Pancreas (tissue), 10 donors: ENCODE measurements at regions not wholly inside any gene's neighbourhood (a gene's known extent, or its start where the extent isn't known, plus 50 kb on each side); places are given as distances from the start of the nearest gene placed in this dataset.

ENCODE experiments used
- ATAC-seq, 4 donors: fragments of 200-7000 bp; cut with Tn5 transposase; one replicate each; pipeline versions ENCODE4 v1.8.0 to v1.9.1; 2020; ENCODE audit warnings: mild to moderate bottlenecking in 4 of 4, moderate library complexity in 4 of 4
- DNase-seq, 6 donors: peaks; one replicate each; pipeline ENCODE4 v3.0.0-alpha.2; 2020
- FAIRE-seq: peaks from 2 replicates; lab custom pipeline; 2012; peaks lifted over from hg19 to GRCh38; lab: Jason Lieb, UNC
- H3K27ac ChIP-seq, 4 donors: fragments of 200-600 bp; sonication (generic); 1 replicate in 3 of 4; 2 replicates in 1 of 4; pipeline versions ENCODE4 v1.5.0 to v1.8.0; 2020
- H3K27me3 ChIP-seq, 4 donors: fragments of 200-600 bp; one replicate each; pipeline ENCODE4 v1.8.0; 2021
- H3K36me3 ChIP-seq, 3 donors: fragments of 200-600 bp; sonication (generic) in 1 of 3; one replicate each; pipeline versions ENCODE4 v1.5.0 to v1.8.0; 2020 to 2021
- H3K4me1 ChIP-seq, 3 donors: fragments of 200-600 bp; one replicate each; pipeline ENCODE4 v1.8.0; 2021
- H3K4me3 ChIP-seq, 4 donors: fragments of 200-600 bp; sonication (generic) in 2 of 4; one replicate each; pipeline versions ENCODE4 v1.5.0 to v1.8.0; 2020 to 2021
- H3K9me3 ChIP-seq, 4 donors: fragments of 200-600 bp; one replicate each; pipeline ENCODE4 v1.8.0; 2021
- CTCF ChIP-seq, 4 donors: fragments of 200-600 bp; sonication (generic) in 3 of 4; IDR thresholded peaks; one replicate each; pipeline versions ENCODE4 v1.5.0 to v1.8.0; 2021; ENCODE audit warnings: antibody characterized with exemption in 4 of 4
- WGBS, 2 donors: extraction: QIAGEN DNeasy Blood & Tissue Kit; methylation state at CpG; one replicate each; pipeline ENCODE4 v1.1.7; 2013; 5-methylcytosine and 5-hydroxymethylcytosine counted together
- intact Hi-C, 3 donors: fragments of 100-400 bp; cut with DNase I; formaldehyde crosslinking; loops; one replicate each; pipeline versions ENCODE4 v1.11.1 to v1.14.2; 2022
- donor health status: healthy with polysubstance abuse.
- donor health status: DM: no; HTN: no; CAD: no; lungs with moderate emphysema.
- donor health status: DM: no; HTN: no; CAD: no.
- donor health status: control.
- donor health status: control.
- donor health status: Bipolar disorder and iron deficiency.
- donor health status: DM: yes; HTN: yes; CAD: no.
- donor health status: DM: no; HTN: no; CAD: no.
- donor health status: DM: no; HTN: no; CAD: no.
- donor health status: DM: yes; HTN: yes; CAD: no.

DNA sequence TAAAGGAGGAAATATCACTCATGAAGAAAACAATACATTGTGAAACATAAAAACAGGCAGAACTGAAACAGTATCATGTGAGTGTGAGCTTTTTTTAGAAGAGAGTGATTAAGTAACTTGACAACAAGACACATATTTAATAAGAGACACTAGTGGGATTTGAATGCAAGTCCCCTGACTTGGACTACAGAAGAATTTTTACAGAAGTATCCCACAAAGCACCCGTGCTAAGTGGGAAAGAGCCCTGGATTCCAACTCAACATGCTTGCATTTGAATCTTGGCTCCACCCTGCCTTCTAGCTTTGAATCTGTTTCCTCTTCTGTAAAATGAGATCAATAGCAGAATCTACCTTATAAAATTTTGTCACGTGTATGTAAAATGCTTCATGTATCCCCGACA is 166.2 kb downstream of the ZNF365 start:
- intact Hi-C loops, result no loop called here
- Histone ChIP-seq H3K27ac (no peak overlapping the region), H3K4me1 (no peaks in the 10 kb centered on the region), H3K4me3 (no peak overlapping the region), H3K36me3 (no peaks in the 10 kb centered on the region), H3K27me3 (no peaks in the 10 kb centered on the region), H3K9me3 (no peaks in the 10 kb centered on the region)
- peak in 2 of 4 donors; percentile 20 to 43 for ATAC-seq
- no peak for FAIRE-seq
- no peak for DNase-seq
- 44 to 50% methylated on average over 3 of the region's 3 CpGs for whole genome bisulfite sequencing, 2 donors
- TF ChIP-seq CTCF (IDR thresholded peaks at IDR 0.05), result no peak

DNA sequence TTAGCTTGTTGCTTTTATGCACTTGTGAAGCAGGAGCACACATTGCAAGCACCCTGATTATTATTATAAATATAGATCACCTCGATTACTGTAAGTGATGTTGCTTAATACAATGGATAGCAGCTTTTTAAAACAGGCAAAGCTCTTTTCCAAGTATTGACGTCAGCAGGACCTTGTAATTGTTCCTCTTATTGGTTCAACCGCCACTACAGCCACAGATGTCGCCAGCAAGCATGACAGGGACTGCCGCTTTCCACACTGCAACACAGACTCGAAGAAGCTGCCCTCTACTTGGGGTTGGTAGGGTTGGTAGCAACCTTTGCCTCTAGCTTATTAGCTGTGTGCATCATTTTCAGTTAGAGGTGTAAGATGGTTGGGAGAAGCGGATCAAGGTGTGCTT is 167.6 kb downstream of the ZNF365 start:
- Histone ChIP-seq H3K4me3 (no peak overlapping the region), H3K27ac (no peak overlapping the region), H3K27me3 (no peaks in the 10 kb centered on the region), H3K36me3 (no peaks in the 10 kb centered on the region), H3K4me1 (no peaks in the 10 kb centered on the region), H3K9me3 (no peaks in the 10 kb centered on the region)
- intact Hi-C loops, result no loop called here
- TF ChIP-seq CTCF (IDR thresholded peaks at IDR 0.05), result no peak
- WGBS, 2 donors, result 49 to 53% methylated on average over 7 of the region's 7 CpGs
- peak in 1 of 6 donors; percentile 22 for DNase-seq
- FAIRE-seq, result no peak
- ATAC-seq, result peak in 2 of 4 donors; percentile 65 to 67

GRCh38 chr10:62543571-62544355 is 169.6 kb downstream of the ZNF365 start:
- no peak for ATAC-seq
- no peaks in the 10 kb centered on the region for H3K9me3 ChIP-seq
- no peak for DNase-seq
- H3K36me3 ChIP-seq, result no peaks in the 10 kb centered on the region
- H3K27ac ChIP-seq, result no peak overlapping the region
- H3K4me3 ChIP-seq, result no peak overlapping the region
- no peaks in the 10 kb centered on the region for H3K27me3 ChIP-seq
- 67 to 73% methylated on average over 9 of the region's 9 CpGs for WGBS, 2 donors
- no peak for TF ChIP-seq CTCF (IDR thresholded peaks at IDR 0.05)
- FAIRE-seq, result no peak
- intact Hi-C loops, result no loop called here
- no peaks in the 10 kb centered on the region for H3K4me1 ChIP-seq

GRCh38 chr10:62545160-62546066 is 171.2 kb downstream of the ZNF365 start:
- 71 to 82% methylated on average over 5 of the region's 5 CpGs for WGBS, 2 donors

More at GRCh38 chr10:62545160-62546066, 171.2 kb downstream of the ZNF365 start:
- H3K36me3 ChIP-seq, result no peaks in the 10 kb centered on the region
- DNase-seq (no peak), FAIRE-seq (no peak), ATAC-seq (peak in 3 of 4 donors; percentile 58 to 76 (median 72))
- no peaks in the 10 kb centered on the region for H3K4me1 ChIP-seq
- H3K4me3 ChIP-seq, result no peak overlapping the region
- H3K27ac ChIP-seq, result peak overlapping the region in 1 of 4 donors; percentile 14
- intact Hi-C loops, result no loop called here
- no peak for TF ChIP-seq CTCF (IDR thresholded peaks at IDR 0.05)
- no peaks in the 10 kb centered on the region for H3K27me3 ChIP-seq
- H3K9me3 ChIP-seq, result no peaks in the 10 kb centered on the region
